AG20443 (cell line): ENCODE measurements at regions not wholly inside any gene's neighbourhood (a gene's known extent, or its start where the extent isn't known, plus 50 kb on each side); places are given as distances from the start of the nearest gene placed in this dataset.
A peak's percentile ranks its signal among the peaks of the same experiment; 100 is the strongest.
"Not testable (repeated sequence)": the region's sequence is repeated elsewhere in the genome, so short reads cannot be mapped to it uniquely, and the experiment has no call there.

Experiments
- DNase-seq: peaks from one replicate; pipeline ENCODE4 v3.0.0; 2012; ENCODE audit warnings: low spot score, mixed read lengths

DNA sequence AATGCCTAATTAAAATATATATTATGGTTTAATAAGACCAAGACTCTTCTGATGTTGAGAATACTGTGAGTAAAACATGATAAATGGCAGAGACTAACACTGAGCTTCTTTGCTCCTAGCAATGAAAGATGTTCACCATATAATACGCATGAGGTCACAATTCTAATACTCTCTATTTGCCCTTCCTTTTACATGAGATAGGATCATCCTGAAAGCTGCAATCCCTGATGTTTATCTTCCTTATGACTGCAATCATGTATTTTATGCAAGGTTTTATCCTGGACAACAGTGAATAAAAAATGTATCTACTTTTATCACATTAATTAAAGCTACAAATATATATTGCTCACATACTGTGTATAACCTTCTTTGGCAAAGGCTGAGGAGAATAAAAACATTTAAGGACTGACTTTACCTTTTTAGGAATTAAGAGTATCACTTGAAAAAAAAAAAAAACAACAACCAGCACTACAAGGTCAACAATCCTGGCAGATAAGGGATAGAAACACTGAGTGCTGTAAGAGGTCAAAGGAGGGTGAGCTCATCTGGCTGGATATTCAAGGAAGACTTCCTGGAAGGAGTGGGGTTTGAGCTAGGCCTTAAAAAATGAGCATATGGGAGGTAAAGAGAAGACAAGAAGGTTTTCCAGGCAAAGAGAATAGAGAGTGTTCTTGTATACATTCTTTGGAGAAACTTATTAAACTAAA is 99.9 kb downstream of the AREG start:
- no peak for DNase-seq

DNA sequence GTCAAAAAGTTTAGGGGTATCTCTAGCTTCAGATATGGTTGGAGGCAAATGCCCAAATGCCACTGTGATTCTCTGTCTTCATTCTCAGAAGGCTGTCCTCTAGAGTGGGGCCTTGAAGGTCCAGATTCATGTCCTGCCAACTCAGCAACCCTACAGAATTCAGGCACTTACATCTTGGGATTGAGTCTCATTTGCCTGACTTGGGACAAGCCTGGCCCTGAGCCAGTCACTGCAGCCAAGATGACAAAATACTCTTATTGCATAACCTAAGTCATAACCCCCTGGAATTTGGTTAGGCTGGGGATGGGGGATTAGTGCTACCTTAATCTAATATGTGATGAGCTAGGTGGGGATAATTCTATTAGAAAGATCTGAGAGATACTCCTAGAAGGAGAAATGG is 100.5 kb downstream of the AREG start:
- DNase-seq: no peak

DNA sequence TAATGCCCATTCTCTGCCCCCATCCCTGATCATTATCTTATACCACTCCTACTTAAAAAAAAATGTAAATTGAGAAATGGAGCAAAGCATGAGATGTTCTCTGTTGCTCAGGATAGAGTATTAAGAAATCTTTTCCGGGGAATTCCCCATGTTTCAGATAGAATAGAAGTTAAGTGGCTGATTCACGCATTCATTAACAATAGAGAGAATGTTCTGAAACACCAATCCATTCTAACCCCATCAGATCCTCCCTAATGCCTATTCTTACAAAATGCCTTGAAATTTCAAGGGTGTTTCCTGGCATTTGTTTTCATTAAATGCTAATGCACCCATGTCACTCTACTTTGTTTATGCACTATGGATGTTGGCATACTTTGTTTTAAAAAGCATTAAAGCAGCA is 101.1 kb downstream of the AREG start:
- peak; percentile 14 for DNase-seq

DNA sequence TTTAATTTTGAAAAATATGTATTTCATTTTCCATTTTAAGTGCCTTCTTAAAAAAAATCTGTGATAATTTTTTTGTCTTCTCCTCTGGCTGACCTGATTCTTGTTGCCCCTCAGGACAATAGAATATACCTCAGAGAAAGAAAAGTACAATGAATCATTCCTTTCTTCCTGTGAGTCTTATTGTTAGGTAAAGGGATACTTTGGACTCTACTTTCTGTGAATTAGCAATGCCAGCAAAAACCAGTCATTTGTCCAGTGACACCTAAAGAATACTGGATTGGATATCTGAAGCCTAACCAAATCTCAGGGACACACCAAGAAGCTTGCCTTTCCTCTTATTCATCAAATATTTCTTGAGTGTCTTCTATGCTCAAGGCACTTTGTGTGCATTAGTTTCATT is 102.1 kb downstream of the AREG start:
- no peak for DNase-seq

DNA sequence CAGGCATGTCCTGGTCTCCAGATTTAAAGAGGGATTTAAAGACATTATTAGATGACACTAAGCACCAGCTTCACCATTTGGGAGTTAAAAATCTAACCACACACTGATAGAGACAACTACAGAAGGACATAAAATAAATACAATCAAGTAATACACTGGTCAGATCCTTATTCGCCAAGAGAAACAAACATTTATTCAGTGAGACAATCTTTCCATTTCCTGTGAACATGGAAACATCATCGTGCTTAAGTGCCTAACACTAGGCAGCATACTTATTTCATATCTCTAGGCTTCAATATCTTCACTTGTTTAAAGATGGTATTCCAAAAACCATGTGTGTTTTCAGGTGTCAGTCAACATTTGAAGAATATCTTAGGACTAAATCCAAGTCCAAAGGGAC is 103.6 kb downstream of the AREG start:
- no peak for DNase-seq

DNA sequence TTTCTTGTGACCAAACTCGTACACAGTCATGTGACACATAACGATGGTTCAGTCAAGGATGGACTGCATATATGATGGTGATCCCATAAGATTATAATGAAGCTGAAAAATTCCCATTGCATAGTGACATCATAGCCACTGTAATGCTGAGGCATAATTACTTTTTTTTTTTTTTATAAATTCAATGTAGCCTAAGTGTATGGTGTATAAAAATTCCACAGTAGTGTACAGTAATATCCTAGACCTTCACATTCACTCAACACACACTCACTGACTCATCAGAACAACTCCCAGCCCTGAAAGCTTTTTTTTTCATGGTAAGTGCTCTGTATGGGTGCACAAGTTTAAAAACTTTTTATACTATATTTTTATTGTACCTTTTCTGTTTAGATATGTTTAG is 105.0 kb downstream of the AREG start:
- no peak for DNase-seq

DNA sequence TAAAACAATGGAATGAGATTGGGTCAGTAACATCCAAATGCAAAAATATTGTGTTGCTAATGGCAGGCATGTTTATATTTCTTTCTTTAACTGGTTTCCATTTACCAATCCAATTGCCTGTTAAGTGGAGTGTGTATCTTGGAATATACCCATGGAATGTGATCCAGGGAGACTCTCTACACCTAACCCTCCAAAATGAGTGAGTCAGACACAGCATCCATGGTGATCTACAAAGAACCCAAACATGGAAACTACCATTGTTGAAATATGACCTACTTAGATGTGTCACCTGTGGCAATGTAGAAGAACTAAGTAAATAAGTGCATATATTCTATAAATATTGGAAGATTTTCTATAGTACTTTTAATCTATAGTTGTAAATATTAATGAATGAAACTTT is 110.3 kb downstream of the AREG start:
- no peak for DNase-seq

DNA sequence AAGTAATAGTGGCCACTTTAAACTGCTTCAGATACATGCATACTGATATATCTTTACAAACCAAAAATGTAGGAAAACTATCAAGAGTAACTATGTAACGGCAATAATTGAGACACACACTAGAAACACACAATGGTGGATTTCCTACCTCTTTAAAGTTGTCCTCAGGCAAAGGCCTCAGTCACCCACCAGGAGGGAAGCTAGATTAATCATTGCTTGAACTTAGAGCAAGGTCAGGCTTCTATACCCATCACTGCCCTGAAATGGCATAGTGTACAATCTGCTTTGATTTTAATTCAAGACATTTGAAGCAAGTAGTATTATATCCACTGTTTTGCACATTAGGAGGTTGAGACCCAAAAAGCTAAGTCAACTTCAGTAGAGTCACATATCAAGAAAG is 110.9 kb downstream of the AREG start:
- no peak for DNase-seq

DNA sequence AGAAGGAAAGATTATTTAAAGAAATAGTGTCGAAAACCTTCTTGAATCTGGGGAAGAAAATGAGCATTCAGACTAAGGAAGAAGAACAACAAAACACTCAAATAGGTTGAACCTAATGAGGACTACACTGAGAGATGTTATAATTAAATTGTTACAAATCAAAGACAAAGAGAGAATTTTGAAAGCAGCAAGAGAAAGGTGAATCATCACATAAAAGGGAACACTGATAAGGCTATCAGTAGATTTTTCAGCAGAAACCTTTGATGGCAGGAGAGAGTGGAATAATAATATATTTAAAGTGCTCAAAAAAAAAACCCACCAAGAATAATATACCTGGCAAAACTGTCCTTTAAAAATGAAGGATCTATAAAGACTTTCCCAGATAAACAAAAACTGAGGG is 114.9 kb downstream of the AREG start:
- DNase-seq: no peak

DNA sequence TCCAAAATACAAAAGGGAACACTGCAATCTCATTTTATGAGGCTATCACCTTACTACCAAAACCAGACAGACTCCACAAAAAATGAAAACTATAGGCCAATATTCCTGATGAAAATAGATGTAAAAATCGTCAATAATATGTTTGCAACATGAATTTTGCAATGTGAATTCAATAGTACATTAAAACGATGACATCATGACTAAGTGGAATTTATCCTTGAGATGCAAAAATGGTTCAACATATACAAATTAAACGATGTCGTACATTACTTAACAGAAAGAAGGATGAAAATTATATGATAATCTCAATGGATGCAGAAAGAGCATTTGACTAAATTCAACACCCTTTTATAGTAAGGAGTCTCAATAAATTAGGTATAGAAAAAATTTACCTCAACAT is 123.0 kb downstream of the AREG start:
- no peak for DNase-seq

DNA sequence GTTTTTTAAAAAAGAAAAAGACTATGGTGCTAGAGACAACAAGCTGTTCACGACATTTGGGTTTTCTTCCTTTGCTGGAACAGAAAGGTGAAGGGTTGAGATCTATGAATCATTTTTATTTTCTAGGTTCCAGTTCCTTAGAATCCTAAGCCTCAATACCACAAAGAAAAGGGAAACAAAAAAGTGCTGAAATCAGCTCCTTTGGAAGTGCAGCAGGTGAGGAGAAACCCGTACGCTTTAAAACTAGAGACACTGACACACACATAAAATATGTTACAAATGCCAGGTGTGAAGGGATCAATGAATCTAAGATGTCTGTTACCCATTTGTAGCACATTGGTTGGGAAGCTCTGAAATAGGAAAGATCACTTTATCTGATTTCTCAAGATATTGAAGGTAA is 125.2 kb downstream of the AREG start:
- DNase-seq: no peak

DNA sequence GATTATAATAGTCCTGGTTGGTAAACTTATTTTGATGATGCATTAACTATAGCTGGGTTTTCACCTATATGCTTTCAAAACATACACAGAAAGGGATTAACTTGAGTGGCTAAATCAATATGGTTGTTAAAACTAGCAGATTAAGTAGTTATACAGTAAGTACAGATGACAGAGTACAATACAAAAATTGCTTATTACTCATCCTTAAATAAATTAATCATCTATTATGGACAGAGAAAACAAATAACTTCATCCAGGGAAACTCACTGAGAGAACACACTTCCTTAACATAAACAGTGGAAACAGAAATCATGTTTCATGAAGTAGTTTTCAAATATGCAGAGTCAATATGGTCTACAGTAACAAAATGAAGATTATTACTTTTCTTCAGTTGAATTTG is 133.4 kb downstream of the AREG start:
- no peak for DNase-seq

DNA sequence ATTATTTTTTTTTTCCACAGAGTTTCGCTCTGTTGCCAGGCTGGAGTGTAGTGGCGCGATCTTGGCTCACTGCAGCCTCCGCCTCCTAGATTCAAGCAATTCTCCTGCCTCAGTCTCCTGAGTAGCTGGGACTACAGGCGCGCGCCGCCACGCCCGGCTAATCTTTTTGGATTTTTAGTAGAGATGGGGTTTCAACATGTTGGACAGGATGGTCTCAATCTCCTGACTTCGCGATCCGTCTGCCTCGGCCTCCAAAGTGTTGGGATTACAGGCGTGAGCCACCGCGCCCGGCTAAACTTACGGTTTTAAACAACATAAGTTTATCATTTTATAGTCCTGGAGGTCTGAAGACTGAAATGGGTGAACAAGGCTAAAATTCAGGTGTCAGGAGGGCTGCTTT is 133.9 kb downstream of the AREG start:
- DNase-seq: not testable (repeated sequence)

DNA sequence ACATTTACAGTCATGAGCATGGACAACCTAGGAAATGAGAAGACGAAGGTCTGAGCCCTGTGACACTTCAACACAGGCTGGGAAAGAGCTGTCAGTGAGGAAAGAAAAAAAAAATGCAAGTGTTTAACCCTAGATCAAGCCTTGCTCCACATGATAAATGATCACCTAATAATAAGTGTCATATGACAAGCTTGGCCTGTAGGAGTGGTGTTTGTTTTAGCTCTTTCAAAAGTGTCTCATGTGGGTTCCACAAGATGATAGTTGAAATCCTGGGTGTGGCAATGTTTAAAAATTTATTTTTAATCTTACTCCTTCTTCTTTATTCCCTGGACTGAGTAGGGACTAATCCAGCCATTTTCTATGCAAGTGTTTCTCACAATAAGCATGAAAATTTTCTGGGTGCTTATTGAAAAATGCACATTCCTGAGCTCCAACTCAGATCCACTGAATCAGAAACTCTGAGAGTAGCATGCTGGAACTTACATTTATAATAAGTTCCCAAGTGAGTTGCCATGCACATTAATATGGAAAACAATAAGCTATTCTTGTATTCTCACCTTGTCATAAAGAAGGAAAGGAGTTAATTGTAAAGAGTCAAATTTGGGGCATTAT is 138.3 kb downstream of the AREG start:
- DNase-seq: no peak

DNA sequence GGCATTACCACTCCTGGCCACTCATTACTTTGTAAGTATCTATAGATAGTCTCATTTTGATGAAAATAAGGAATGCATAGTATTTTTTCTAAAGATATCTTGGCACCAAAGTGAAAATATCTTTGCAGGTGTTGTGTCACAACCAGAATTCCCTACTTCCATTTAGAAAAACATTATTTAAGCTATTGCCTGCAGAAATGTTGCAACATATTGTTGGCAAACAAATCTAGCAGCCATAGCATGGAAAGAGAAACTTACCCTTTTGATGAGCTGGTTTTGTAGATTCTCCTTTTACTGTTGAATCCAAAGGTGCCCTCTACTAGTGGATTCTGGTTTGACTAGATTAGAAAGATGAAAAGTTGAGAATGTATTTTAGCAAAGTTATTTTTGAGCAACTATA is 138.8 kb downstream of the AREG start:
- no peak for DNase-seq

DNA sequence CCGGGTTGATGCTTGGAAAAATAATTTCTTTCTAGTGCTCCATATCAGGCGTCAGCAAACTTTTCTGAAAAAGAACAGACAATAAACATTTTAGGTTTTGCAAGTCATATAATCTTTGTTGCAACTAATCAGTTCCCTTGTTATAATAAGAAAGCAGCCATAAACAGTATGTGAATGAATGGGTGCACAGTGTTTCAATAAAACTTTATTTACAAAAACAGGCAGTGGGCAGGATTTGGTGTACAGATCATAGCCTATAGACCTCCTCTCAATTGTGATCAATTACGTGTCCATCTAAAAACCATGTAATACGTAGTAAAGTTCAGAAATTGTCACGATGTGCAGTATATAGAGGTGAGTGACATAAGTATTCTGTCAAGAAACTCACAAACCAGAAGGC is 143.4 kb downstream of the AREG start:
- no peak for DNase-seq

DNA sequence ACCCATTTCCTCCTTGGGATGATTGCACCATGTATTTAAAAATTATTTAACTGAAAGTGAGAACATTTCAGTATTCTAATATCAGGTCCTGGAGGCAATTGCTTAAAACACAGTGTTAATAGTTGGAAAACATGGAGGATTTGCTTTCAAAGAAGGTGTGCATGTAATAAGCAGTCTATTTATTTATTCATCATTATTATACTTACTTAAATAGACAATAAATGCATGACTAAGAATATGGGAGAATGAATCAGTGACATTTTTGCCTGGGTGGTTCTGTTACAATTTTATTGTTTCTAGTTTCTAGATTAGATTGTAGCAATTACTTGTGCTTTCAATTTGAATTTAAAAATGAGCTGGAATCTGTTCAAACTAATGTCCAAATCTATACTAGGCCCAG is 145.5 kb downstream of the AREG start:
- no peak for DNase-seq

DNA sequence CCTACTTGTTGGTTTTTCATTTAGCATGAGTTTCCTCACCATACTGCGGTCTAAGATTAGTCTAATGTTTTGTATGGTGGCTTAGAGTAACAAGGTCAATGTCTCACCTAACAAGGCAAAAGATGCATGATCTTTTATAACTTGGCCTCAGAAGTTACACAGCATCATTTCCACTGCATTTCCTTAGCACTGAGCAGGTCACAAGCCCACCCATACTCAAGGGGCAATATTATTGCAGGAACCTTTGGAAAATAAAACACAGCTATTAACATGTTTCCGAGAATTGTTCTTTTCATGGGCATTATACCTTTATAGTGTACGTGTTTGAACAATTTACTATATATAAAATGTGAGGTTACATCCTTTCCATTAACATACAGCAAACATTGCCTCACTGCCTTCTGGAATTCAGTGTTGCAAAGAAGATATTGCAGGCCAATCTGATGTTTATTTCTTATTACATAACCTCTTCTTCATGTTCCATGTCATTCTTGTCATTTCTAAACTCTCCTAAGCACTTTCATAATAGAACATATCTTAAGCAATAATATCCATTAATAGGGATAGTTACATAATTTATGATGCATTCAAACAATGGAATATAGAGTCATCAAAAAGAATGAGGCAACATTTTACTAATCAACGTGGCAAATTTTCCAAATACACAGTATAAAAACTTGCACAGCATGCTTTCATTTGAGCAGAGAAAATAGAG is 153.8 kb downstream of the AREG start:
- DNase-seq: no peak

DNA sequence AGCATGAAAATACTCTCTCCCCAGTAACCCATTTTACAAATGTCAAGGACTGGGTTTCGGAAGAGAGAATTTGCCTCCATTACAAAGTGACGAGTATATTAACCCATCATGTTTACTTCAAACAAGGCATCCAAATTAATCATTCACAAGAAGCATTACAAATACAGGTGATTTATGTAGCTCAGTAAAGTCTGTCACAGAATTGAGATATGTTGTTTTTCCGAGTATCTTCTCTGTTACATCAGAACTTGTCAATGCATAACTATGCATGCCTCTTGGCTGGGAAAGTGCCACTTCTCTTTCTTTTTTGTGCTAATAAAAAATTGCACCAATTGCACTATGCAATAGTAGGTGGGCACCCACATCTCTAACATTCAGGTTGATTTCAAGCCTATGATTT is 158.2 kb downstream of the AREG start:
- DNase-seq: no peak

DNA sequence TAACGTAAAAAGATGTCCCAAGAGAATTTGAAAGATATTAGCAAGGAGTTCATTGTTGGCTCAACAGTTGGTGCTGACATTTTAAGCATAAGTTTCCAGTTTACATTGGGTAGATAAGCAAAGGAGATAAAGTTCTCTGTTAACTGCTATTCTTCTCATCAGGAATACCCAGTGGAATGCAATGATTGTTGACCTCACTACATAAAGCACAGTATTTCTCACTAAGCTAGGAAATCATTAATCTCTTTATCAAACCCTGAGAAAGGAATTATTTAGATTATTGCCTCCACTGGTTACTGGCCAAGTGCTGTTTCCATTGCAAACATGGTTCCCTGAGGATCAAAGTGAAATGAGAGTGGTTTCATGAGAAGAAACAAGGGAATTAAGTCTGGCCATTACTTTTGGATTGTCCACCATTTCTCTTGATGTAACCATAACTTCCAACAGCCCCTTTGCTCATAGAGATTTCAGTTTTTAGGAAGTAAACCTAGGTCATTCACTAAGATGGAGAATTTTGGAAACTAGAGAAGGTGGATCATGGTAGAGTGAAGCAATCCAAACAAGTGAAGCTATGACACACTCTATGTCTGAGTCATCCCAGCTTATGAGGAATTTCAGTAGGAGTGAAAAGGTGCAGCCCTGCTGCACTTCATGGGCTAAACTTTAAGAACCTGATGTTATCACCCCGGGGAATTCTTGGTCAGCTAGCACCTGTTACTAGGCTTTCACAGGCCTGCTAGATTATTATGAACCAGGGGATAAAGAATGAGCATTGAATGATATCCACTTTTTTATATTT is 163.4 kb downstream of the AREG start:
- no peak for DNase-seq

DNA sequence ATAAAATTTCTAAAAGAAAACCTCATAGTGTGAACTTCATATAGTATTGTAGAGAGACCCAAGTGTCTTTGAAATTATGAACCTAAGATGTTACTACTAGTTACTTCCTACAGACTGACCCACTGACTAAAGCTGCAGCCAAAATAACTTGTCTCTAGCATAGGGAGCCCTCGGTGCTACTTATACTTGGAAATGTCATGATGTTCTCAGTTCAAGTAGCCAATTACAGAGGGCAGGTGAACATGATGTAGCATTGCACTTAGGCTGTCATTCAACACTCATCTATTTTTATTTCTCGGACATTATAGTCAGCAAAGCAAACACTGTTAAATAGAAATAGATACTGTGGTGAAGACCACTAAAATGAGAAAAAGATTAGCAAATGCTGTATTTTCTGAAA is 165.6 kb downstream of the AREG start:
- no peak for DNase-seq

DNA sequence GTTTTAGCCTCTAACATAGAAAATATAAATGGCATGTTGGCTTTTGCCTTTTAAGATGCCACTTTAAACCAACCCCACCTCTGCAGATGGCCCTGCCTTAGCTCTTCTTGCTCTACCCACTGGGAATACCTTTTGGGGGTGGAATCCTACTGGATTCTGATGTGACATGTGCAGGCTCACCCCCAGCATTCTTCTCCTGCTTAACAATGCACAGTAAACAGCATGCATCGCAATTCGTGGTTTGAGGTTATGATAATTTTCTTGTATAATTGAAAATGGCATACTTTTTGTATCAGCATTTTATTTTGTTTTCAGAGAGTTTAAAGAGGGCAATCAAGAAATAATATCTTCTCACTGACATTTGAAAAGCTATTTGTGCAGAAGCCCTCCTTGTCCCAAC is 167.9 kb downstream of the AREG start:
- DNase-seq: no peak

DNA sequence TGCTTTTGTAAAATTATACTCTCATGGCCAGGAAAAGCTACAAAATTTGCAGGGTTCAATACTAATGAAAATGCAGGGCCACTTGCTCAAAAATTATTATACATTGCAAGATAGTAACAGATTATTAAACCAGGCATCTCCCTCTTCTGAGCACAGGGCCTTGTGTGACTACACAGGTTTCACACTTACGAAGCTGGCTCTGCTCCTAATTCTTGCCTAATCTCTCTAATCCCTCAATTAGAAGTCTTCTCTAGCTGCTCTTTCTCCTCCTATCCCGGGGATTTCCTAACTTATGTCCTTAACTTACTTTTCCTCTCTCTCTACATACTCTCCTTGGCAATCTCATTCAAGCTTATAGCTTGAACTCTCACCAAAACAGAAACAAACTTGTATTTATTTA is 168.3 kb downstream of the AREG start:
- DNase-seq: no peak
